BE2C (cell line): ENCODE measurements at regions not wholly inside any gene's neighbourhood (a gene's known extent, or its start where the extent isn't known, plus 50 kb on each side); places are given as distances from the start of the nearest gene placed in this dataset.

ENCODE experiments used
- DNase-seq: peaks from one replicate; pipeline ENCODE4 v3.0.0-alpha.2; 2020
- H3K27me3 ChIP-seq: fragments of 250-450 bp; sonication (Bioruptor Pico); 2 replicates; pipeline ENCODE4 v1.5.1; 2020; ENCODE audit warnings: mild to moderate bottlenecking
- H3K36me3 ChIP-seq: fragments of 250-450 bp; sonication (Bioruptor Pico); 2 replicates; pipeline ENCODE4 v1.5.1; 2020; ENCODE audit warnings: mild to moderate bottlenecking
- H3K4me1 ChIP-seq: fragments of 250-450 bp; sonication (Bioruptor Pico); 2 replicates; pipeline ENCODE4 v1.5.1; 2020
- H3K4me3 ChIP-seq: 2 replicates; pipeline ENCODE4 v1.5.1; 2011; ENCODE audit warnings: low read depth, low read length
- H3K9me3 ChIP-seq: fragments of 250-450 bp; sonication (Bioruptor Pico); 2 replicates; pipeline ENCODE4 v1.5.1; 2020
- TF ChIP-seq, protein P1 (sequence below): IDR thresholded peaks from 2 replicates; pipeline ENCODE4 v1.5.1; 2012; ENCODE audit warnings: mild to moderate bottlenecking, low read depth, low read length

DNA sequence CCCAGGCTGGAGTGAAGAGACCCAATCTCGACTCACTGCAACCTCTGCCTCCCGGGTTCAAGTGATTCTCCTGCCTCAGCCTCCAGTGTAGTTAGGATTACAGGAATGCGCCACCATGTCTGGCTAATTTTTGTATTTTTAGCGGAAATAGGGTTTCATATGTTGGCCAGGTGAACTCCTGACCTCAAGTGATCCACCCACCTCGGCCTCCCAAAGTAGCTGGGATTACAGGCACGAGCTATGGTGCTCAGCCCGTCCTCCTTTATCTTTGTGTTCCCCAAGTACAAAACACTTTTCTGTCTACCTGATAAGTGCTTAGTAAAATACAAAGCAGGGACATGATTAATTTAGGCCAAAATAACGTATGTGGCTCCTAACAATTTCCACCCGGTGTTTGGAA, 91.2 kb upstream of the STK17B start:
- TF ChIP-seq, protein P1, sequence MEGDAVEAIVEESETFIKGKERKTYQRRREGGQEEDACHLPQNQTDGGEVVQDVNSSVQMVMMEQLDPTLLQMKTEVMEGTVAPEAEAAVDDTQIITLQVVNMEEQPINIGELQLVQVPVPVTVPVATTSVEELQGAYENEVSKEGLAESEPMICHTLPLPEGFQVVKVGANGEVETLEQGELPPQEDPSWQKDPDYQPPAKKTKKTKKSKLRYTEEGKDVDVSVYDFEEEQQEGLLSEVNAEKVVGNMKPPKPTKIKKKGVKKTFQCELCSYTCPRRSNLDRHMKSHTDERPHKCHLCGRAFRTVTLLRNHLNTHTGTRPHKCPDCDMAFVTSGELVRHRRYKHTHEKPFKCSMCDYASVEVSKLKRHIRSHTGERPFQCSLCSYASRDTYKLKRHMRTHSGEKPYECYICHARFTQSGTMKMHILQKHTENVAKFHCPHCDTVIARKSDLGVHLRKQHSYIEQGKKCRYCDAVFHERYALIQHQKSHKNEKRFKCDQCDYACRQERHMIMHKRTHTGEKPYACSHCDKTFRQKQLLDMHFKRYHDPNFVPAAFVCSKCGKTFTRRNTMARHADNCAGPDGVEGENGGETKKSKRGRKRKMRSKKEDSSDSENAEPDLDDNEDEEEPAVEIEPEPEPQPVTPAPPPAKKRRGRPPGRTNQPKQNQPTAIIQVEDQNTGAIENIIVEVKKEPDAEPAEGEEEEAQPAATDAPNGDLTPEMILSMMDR: no peak
- Histone ChIP-seq H3K4me3 (no peak overlapping the region), H3K27me3 (no peaks in the 10 kb centered on the region), H3K4me1 (peaks cover 35% of the 10 kb centered on the region), H3K9me3 (no peaks in the 10 kb centered on the region), H3K36me3 (no peaks in the 10 kb centered on the region)
- DNase-seq: no peak

DNA sequence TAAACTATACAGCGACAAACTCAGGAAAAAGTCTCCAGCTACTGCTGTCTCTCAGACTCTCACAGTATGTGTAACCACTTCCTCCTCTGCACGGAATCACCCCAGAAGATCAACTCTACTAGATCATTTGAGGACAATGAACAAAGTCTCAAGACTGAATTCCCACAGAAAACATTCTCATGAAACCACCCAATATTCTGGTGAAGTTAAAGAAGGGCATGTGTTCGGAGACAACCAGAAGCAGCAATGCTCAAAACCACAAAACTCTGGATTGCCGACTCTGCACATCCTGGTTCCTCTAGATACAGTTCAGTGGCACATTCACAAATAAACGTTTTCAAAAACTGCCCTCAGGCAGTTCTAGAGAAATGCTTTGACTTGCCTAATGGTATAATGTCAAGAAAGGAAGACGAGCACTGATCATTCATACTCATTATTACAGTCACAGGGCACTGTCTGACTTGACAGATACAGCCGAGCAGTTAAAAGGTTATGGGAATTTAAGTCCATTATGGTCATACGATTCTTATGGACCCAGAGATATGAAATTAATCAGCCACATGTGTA, 91.9 kb upstream of the STK17B start:
- H3K4me1 ChIP-seq: peaks cover 37% of the 10 kb centered on the region
- TF ChIP-seq, protein P1: no peak
- H3K9me3 ChIP-seq: no peaks in the 10 kb centered on the region
- H3K27me3 ChIP-seq: no peaks in the 10 kb centered on the region
- no peak overlapping the region for H3K4me3 ChIP-seq
- peak; percentile 48 for DNase-seq
- no peaks in the 10 kb centered on the region for H3K36me3 ChIP-seq

DNA sequence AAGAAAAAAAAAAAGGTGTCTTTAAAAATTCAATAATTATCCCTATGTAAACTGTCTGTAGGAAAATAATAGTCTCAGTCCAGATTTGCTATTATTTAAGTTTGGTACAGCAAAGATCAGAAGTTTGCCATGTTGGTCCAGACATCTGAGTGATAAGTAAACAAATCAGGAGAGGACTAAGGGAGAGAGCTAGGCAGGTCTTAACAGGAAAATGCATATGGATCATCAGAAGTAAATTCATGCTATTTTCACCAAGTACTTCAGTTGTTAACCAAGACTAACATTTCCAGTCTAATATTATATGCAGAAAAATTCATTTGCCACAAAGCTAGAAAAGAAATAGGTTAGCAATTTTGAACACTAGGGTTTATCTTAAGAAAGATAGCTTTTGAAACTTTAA, 95.0 kb upstream of the STK17B start:
- TF ChIP-seq, protein P1: no peak
- H3K36me3 ChIP-seq: no peaks in the 10 kb centered on the region
- DNase-seq: no peak
- H3K4me3 ChIP-seq: no peak overlapping the region
- peaks cover 18% of the 10 kb centered on the region for H3K4me1 ChIP-seq
- no peaks in the 10 kb centered on the region for H3K27me3 ChIP-seq
- H3K9me3 ChIP-seq: no peaks in the 10 kb centered on the region

DNA sequence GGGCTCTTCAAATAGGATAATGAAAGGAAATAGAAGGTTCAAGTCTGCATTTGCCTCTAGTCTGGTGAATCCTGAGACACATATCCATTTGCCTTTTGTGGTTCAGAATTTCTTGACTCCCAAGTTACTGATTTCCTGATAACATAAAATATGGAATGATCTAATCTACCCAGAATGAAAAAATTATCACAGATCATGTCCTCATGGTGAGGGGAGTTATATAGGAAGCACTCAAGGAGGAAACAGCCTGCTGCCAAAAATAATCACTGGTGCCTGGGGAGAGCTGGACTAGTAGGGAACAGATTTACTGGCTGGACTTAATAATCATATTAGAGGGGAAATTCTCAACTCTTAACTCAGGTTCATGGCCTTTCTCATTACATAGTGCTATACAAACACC, 95.5 kb upstream of the STK17B start:
- peak; percentile 22 for DNase-seq

DNA sequence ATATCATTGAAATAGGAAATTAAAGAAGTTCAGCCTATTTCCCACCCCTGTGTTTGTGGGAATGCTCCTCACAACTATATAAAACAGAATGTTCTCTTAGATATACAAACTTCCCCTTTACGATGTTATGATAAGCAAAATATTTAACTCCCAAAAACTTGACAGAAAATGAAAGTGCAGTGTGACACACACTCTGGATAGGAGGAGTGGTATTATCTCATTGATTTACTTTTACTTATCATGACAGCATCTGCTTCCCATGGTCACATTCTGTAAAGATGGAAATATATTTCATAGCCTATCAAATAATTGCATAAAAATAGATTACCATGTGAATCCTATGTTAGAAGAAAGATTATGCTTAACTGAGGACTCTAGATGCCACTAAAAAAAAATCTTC, 96.6 kb upstream of the STK17B start:
- H3K4me3 ChIP-seq: no peak overlapping the region
- H3K9me3 ChIP-seq: no peaks in the 10 kb centered on the region
- no peak for DNase-seq
- H3K36me3 ChIP-seq: no peaks in the 10 kb centered on the region
- TF ChIP-seq, protein P1: no peak
- H3K4me1 ChIP-seq: peaks cover 17% of the 10 kb centered on the region
- no peaks in the 10 kb centered on the region for H3K27me3 ChIP-seq

More for the DNA sequence above, 95.5 kb upstream of the STK17B start:
- H3K27me3 ChIP-seq: no peaks in the 10 kb centered on the region
- peaks cover 17% of the 10 kb centered on the region for H3K4me1 ChIP-seq
- TF ChIP-seq, protein P1: no peak
- no peaks in the 10 kb centered on the region for H3K36me3 ChIP-seq
- H3K9me3 ChIP-seq: no peaks in the 10 kb centered on the region
- H3K4me3 ChIP-seq: no peak overlapping the region

DNA sequence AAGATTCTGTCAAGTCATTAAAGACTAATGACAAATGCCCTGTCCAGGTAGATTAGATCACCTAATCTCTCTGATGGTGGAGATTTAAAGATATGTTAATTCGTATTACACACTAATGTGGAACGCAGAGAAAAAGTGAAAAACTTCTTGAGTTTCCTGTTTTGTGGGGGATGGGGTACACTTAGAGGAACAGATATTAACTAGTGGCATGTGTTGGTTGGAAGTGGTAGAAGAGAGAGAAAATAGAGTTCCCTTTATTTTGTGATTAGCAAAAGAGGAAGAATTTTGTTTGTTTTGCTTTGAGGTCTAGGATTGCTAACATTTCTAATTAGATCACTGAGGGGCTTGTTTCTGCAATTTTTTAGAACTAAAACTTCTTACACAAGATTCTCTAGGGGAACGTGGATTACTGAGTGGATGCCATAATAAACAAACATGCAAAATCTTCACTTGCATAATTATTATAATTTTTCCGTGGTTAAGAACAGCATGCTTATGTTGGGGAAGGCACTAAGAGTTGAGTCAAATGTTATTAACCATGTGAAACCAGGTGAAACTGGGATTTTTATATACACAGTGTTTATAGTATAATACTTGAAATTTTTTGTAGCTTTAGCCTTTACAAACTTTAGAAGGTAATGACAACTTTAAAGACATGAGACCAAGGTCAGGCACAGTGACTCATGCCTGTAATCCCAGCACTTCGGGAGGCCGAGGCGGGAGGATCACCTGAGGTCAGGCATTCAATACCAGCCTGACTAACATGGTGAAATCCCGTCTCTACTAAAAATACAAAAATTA, 97.4 kb upstream of the STK17B start:
- Histone ChIP-seq H3K27me3 (no peaks in the 10 kb centered on the region), H3K4me3 (no peak overlapping the region), H3K9me3 (no peaks in the 10 kb centered on the region), H3K4me1 (peaks cover 15% of the 10 kb centered on the region), H3K36me3 (no peaks in the 10 kb centered on the region)
- TF ChIP-seq, protein P1: no peak
- no peak for DNase-seq
